GM23248 (cell line): ENCODE measurements at regions not wholly inside any gene's neighbourhood (a gene's known extent, or its start where the extent isn't known, plus 50 kb on each side); places are given as distances from the start of the nearest gene placed in this dataset.

ENCODE experiments used
- DNase-seq: peaks from one replicate; pipeline ENCODE4 v3.0.0-alpha.2; 2015
- H2AFZ ChIP-seq: fragments of 200-600 bp; sonication (generic); 2 replicates; pipeline ENCODE4 v1.6.1; 2016; ENCODE audit warnings: antibody characterized with exemption
- H3F3A ChIP-seq: fragments of 200-600 bp; sonication (generic); 2 replicates; pipeline ENCODE4 v1.6.1; 2016; ENCODE audit warnings: mild to moderate bottlenecking, antibody characterized with exemption, mixed run types; ENCODE audit not compliant: insufficient read depth
- H3K27ac ChIP-seq: fragments of 200-600 bp; sonication (generic); 2 replicates; pipeline ENCODE4 v1.5.1; 2016; ENCODE audit warnings: mild to moderate bottlenecking
- H3K27me3 ChIP-seq: fragments of 200-600 bp; sonication (generic); replicated peaks from 2 replicates; pipeline ENCODE4 v1.6.1; 2016; ENCODE audit warnings: mild to moderate bottlenecking; ENCODE audit not compliant: insufficient read depth
- H3K36me3 ChIP-seq: fragments of 200-600 bp; sonication (generic); 2 replicates; pipeline ENCODE4 v1.6.1; 2016; ENCODE audit warnings: low read depth, mild to moderate bottlenecking
- H3K4me1 ChIP-seq: fragments of 200-600 bp; sonication (generic); 2 replicates; pipeline ENCODE4 v1.6.1; 2016; ENCODE audit warnings: mild to moderate bottlenecking; ENCODE audit not compliant: insufficient read depth
- H3K4me2 ChIP-seq: fragments of 200-600 bp; sonication (generic); one replicate; pipeline ENCODE4 v1.6.1; 2016; ENCODE audit warnings: mild to moderate bottlenecking; ENCODE audit not compliant: unreplicated experiment
- H3K4me3 ChIP-seq: fragments of 200-600 bp; sonication (generic); 2 replicates; pipeline ENCODE4 v1.5.1; 2016; ENCODE audit warnings: mild to moderate bottlenecking
- H3K79me2 ChIP-seq: fragments of 200-600 bp; sonication (generic); 2 replicates; pipeline ENCODE4 v1.6.1; 2016; ENCODE audit warnings: mild to moderate bottlenecking; ENCODE audit not compliant: insufficient read depth
- H3K9ac ChIP-seq: fragments of 200-600 bp; sonication (generic); 2 replicates; pipeline ENCODE4 v1.6.1; 2016; ENCODE audit warnings: mild to moderate bottlenecking
- H3K9me2 ChIP-seq: fragments of 200-600 bp; sonication (generic); 2 replicates; pipeline ENCODE4 v1.6.1; 2016; ENCODE audit warnings: mixed run types, mild to moderate bottlenecking, moderate library complexity; ENCODE audit not compliant: insufficient read depth
- H3K9me3 ChIP-seq: fragments of 200-600 bp; sonication (generic); one replicate; pipeline ENCODE4 v1.6.1; 2017; ENCODE audit warnings: low read depth
- H4K20me1 ChIP-seq: fragments of 200-600 bp; sonication (generic); 2 replicates; pipeline ENCODE4 v1.6.0; 2016; ENCODE audit not compliant: insufficient read depth
- EZH2 ChIP-seq: fragments of 200-600 bp; sonication (generic); IDR thresholded peaks from 2 replicates; pipeline ENCODE4 v1.6.1; 2018; ENCODE audit warnings: antibody characterized with exemption, mild to moderate bottlenecking; ENCODE audit not compliant: insufficient read depth, poor library complexity, severe bottlenecking
- EZH2phosphoT487 ChIP-seq: fragments of 200-600 bp; sonication (generic); IDR thresholded peaks from 2 replicates; pipeline ENCODE4 v1.6.1; 2018; ENCODE audit warnings: antibody characterized with exemption, moderate library complexity, mild to moderate bottlenecking, low read depth; ENCODE audit not compliant: insufficient read depth
- WGBS, 2 experiments: methylation state at CpG; one replicate each; pipeline ENCODE4 v1.1.6; 2015 to 2017; ENCODE audit warnings: low lambda C conversion rate in 2 of 2, low coverage in 1 of 2; ENCODE audit errors: missing lambda C conversion rate in 2 of 2; 5-methylcytosine and 5-hydroxymethylcytosine counted together
- in situ Hi-C: fragments of 300-500 bp; cut with MboI; formaldehyde crosslinking; loops from 2 replicates; pipeline ENCODE4 v1.15.0; 2020

DNA sequence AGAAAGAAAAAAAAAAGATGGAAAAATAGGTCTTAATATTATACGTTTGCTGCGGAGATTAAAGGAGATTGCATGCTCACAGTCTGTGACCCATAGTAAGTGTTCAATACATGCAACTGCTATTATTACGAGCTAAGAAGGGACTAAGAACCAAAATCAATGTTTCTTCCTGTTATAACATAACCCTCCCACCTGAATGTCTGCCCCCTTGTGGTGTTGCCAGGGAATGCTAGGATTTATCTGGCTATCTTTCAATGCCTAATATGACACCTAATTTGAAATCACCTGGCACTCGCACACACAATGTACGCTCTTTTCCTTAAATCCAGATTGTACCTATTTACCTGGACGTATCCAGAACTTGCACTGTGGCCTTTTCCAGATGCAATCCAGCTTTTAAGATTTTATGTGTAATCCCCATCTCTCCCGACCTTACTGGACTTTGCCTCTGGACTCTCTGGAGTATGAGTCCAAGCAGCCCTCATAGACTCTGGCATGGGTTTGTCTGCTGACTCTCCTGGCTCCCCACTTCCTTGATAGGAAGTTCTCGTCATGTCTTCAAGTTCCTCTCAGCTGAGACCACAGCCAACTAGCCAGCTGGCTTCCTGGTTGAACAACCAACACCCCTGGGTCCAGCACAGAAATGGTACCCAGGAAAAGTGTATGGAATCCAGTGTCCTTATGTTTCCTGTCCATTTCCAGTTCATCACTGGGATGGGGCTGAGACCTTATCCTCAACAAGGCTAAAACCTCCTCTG is 151.5 kb downstream of the CCDC34 start:
- no peak overlapping the region for H3K4me2 ChIP-seq
- H3K9ac ChIP-seq: no peak overlapping the region
- no peaks in the 10 kb centered on the region for H3K36me3 ChIP-seq
- H3K27me3 ChIP-seq: no peaks in the 10 kb centered on the region
- WGBS, 2 experiments: 81 to 83% methylated on average over 8 of the region's 8 CpGs
- peak; percentile 43 for DNase-seq
- TF ChIP-seq EZH2 (no peak), EZH2phosphoT487 (no peak)
- no peaks in the 10 kb centered on the region for H3K9me3 ChIP-seq
- no peak overlapping the region for H3K4me3 ChIP-seq
- H4K20me1 ChIP-seq: no peaks in the 10 kb centered on the region
- no peaks in the 10 kb centered on the region for H3K79me2 ChIP-seq
- 0 out of 2 replicates have a peak overlapping the region, but pooled peaks have one; percentile 14 for H3K27ac ChIP-seq
- no peaks in the 10 kb centered on the region for H3K9me2 ChIP-seq
- peaks cover 71% of the 10 kb centered on the region for H3K4me1 ChIP-seq
- no peak overlapping the region for H2AFZ ChIP-seq
- in situ Hi-C loops: no loop called here
- peaks cover 52% of the 10 kb centered on the region for H3F3A ChIP-seq

DNA sequence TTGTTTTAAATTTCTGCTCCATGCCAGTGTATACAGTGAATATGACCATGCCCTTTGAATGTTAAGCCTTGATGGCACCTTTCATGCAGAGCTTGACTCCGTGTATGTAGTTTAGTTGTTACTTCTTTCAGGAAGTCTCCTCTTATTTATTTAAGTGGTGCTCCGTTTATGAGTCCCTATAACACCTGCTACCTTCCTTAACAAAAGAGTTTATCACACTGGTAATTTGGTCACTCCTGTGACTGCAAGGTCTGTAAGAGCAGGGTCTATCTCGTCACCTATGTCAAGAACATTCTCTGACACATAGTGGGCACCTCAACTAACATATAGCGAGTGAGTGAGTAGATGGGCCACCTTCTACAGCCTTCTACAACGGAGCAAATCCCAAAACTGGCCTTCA is 152.5 kb downstream of the CCDC34 start:
- no peak overlapping the region for H3K9ac ChIP-seq
- H3K27ac ChIP-seq: 0 out of 2 replicates have a peak overlapping the region, but pooled peaks have one; percentile 80
- no peaks in the 10 kb centered on the region for H3K9me3 ChIP-seq
- peaks cover 68% of the 10 kb centered on the region for H3K4me1 ChIP-seq
- TF ChIP-seq EZH2 (no peak), EZH2phosphoT487 (no peak)
- DNase-seq: no peak
- H3F3A ChIP-seq: peaks cover 52% of the 10 kb centered on the region
- in situ Hi-C loops: no loop called here
- WGBS, 2 experiments: 73 to 79% methylated on average over 5 of the region's 5 CpGs
- H3K79me2 ChIP-seq: no peaks in the 10 kb centered on the region
- no peak overlapping the region for H3K4me3 ChIP-seq
- H3K27me3 ChIP-seq: no peaks in the 10 kb centered on the region
- no peak overlapping the region for H2AFZ ChIP-seq
- H3K4me2 ChIP-seq: no peak overlapping the region
- H3K9me2 ChIP-seq: no peaks in the 10 kb centered on the region
- no peaks in the 10 kb centered on the region for H3K36me3 ChIP-seq
- no peaks in the 10 kb centered on the region for H4K20me1 ChIP-seq

- no peaks in the 10 kb centered on the region for H3K9me2 ChIP-seq
- TF ChIP-seq EZH2phosphoT487: peak; percentile 90
- TF ChIP-seq EZH2: no peak
- peak overlapping the region; percentile 80 for H3K27ac ChIP-seq
- no peak overlapping the region for H3K4me3 ChIP-seq
- peak; percentile 95 for DNase-seq
- H3K9ac ChIP-seq: peak overlapping the region; percentile 27; the same call in 1 of the 2 replicates
- no peaks in the 10 kb centered on the region for H3K9me3 ChIP-seq
- in situ Hi-C loops: no loop called here
- no peaks in the 10 kb centered on the region for H4K20me1 ChIP-seq
- H3K36me3 ChIP-seq: no peaks in the 10 kb centered on the region
- H3K4me2 ChIP-seq: peak overlapping the region; percentile 54
- H3K27me3 ChIP-seq: no peaks in the 10 kb centered on the region
- peaks cover 51% of the 10 kb centered on the region for H3F3A ChIP-seq
- H2AFZ ChIP-seq: no peak overlapping the region
- no peaks in the 10 kb centered on the region for H3K79me2 ChIP-seq
- peaks cover 68% of the 10 kb centered on the region for H3K4me1 ChIP-seq
Measured at GRCh38 chr11:27209562-27210005, 153.4 kb downstream of the CCDC34 start.

- Histone ChIP-seq H3K9me3 (no peaks in the 10 kb centered on the region), H3K27me3 (no peaks in the 10 kb centered on the region), H3K9me2 (no peaks in the 10 kb centered on the region), H3K79me2 (no peaks in the 10 kb centered on the region), H3F3A (peaks cover 49% of the 10 kb centered on the region), H3K4me1 (peaks cover 64% of the 10 kb centered on the region), H2AFZ (no peak overlapping the region), H3K4me3 (no peak overlapping the region), H3K9ac (0 out of 2 replicates have a peak overlapping the region, but pooled peaks have one; percentile 22), H3K27ac (peak overlapping the region; percentile 80), H3K4me2 (peak overlapping the region; percentile 54), H3K36me3 (no peaks in the 10 kb centered on the region), H4K20me1 (no peaks in the 10 kb centered on the region)
- WGBS, 2 experiments: 76 to 78% methylated on average over 3 of the region's 3 CpGs
- in situ Hi-C loops: no loop called here
- no peak for TF ChIP-seq EZH2
- no peak for TF ChIP-seq EZH2phosphoT487
- no peak for DNase-seq
Measured at GRCh38 chr11:27208846-27209245, 154.2 kb downstream of the CCDC34 start.
